Heart left ventricle (tissue), 13 donors: ENCODE measurements at regions not wholly inside any gene's neighbourhood (a gene's known extent, or its start where the extent isn't known, plus 50 kb on each side); places are given as distances from the start of the nearest gene placed in this dataset.

ENCODE experiments used
- CTCF ChIP-seq, 12 donors: fragments of 200-600 bp; sonication (generic) in 4 of 12; IDR thresholded peaks; one replicate each; pipeline versions ENCODE4 v1.5.0 to v1.8.0; 2018 to 2022; ENCODE audit warnings: antibody characterized with exemption in 12 of 12, mild to moderate bottlenecking in 5 of 12
- POLR2A ChIP-seq, 2 donors: fragments of 450-650 bp; IDR thresholded peaks; one replicate each; pipeline ENCODE4 v1.6.1; 2017; ENCODE audit warnings: antibody characterized with exemption in 2 of 2, mild to moderate bottlenecking in 2 of 2, moderate library complexity in 2 of 2
- donor health status: ischemic (EF 13 %, LVEDD 7.1; RV severe dilation, severe dysfunction).
- donor health status: DM: no; HTN: yes; CAD: no.
- donor health status: DM: no; HTN: no; CAD: no.
- donor health status: ischemic (EF 25% LVEDD 6.9; RV normal size, moderate dysfunction).
- donor health status: ischemic (EF 25% LVEDD 5.7; RV mildly dilated, moderate dysfunction).
- donor health status: ischemic (EF 35%, LVEDD 5.7; RV mildly dilated, moderate dysfunction).
- donor health status: nonischemic (EF 11% LVEDD 7.7; RV severe dilation, severe dysfunction).
- donor health status: DM: yes; HTN: yes; CAD: no.
- donor health status: PGD.
- donor health status: ischemic (EF 29% LVEDD 5.4; RV normal size, mild dysfunction).
- donor health status: nonischemic (EF 23%, LVEDD 6.1; RV moderate dilation, normal function).

- TF ChIP-seq CTCF (IDR thresholded peaks at IDR 0.05), result no peak
- no peak for TF ChIP-seq POLR2A (IDR thresholded peaks at IDR 0.05)
These were observed 154.1 kb upstream of the FUT8 start for GRCh38 chr14:65258391-65258790.
